A673 (cell line): ENCODE measurements at regions not wholly inside any gene's neighbourhood (a gene's known extent, or its start where the extent isn't known, plus 50 kb on each side); places are given as distances from the start of the nearest gene placed in this dataset.

ENCODE experiments used
- BruUV-seq: library from RNA; stranded (reverse); fragments of 400-500 nt; replicated peaks from 2 replicates; lab custom pipeline; 2021; lab: Mats Ljungman, UMichigan
- CTCF ChIA-PET: fragments of 300-600 bp; sonication (Branson Sonifier 250); formaldehyde crosslinking; loops from one replicate; lab custom pipeline; 2022; ENCODE audit warnings: antibody characterized with exemption; lab: Charles Lee
- POLR2A ChIA-PET: fragments of 300-600 bp; sonication (Branson Sonifier 250); formaldehyde crosslinking; loops from one replicate; lab custom pipeline; 2022; ENCODE audit warnings: antibody characterized with exemption; ENCODE audit not compliant: low non-redundant PET; lab: Charles Lee
- DNase-seq: peaks from one replicate; pipeline ENCODE4 v3.0.0-alpha.2; 2015; ENCODE audit warnings: low spot score
- H3K27ac ChIP-seq: fragments of 200-600 bp; sonication (generic); 2 replicates; pipeline ENCODE4 v1.5.1; 2016; ENCODE audit warnings: mixed run types, low read depth, mild to moderate bottlenecking, mixed read lengths, antibody characterized with exemption, low read length; ENCODE audit not compliant: poor library complexity, severe bottlenecking
- H3K27me3 ChIP-seq: fragments of 200-600 bp; sonication (generic); replicated peaks from 2 replicates; pipeline ENCODE4 v1.6.1; 2017; ENCODE audit warnings: mixed run types, low read depth, mild to moderate bottlenecking, mixed read lengths, antibody characterized with exemption, low read length; ENCODE audit not compliant: insufficient read depth, poor library complexity
- H3K36me3 ChIP-seq: fragments of 200-600 bp; sonication (generic); 2 replicates; pipeline ENCODE4 v1.6.1; 2016; ENCODE audit warnings: mixed run types, mild to moderate bottlenecking, mixed read lengths, antibody characterized with exemption, low read length; ENCODE audit not compliant: insufficient read depth, poor library complexity, severe bottlenecking
- H3K4me1 ChIP-seq: fragments of 200-600 bp; sonication (generic); 2 replicates; pipeline ENCODE4 v1.6.1; 2017; ENCODE audit warnings: mixed run types, mild to moderate bottlenecking, mixed read lengths, antibody characterized with exemption, low read length; ENCODE audit not compliant: insufficient read depth, poor library complexity, severe bottlenecking
- H3K4me3 ChIP-seq: fragments of 200-600 bp; sonication (generic); 2 replicates; pipeline ENCODE4 v1.5.1; 2016; ENCODE audit warnings: low read depth, mixed run types, mild to moderate bottlenecking, mixed read lengths, low read length; ENCODE audit not compliant: poor library complexity, severe bottlenecking
- H3K9me3 ChIP-seq: fragments of 200-600 bp; sonication (generic); 2 replicates; pipeline ENCODE4 v1.6.1; 2016; ENCODE audit warnings: mixed run types, low read depth, mild to moderate bottlenecking, mixed read lengths, antibody characterized with exemption, low read length; ENCODE audit not compliant: poor library complexity, severe bottlenecking
- EZH2 ChIP-seq: fragments of 200-600 bp; sonication (generic); IDR thresholded peaks from 2 replicates; pipeline ENCODE4 v1.6.1; 2017; ENCODE audit warnings: borderline replicate concordance, low read depth, mild to moderate bottlenecking, mixed read lengths, antibody characterized with exemption, low read length; ENCODE audit not compliant: poor library complexity, severe bottlenecking
- intact Hi-C: fragments of 100-400 bp; cut with micrococcal nuclease; formaldehyde crosslinking; loops from one replicate; pipeline ENCODE4 v1.10.0; 2022; ENCODE audit not compliant: unreplicated experiment
- TF ChIP-seq, protein P1 (sequence below): fragments of 300-800, 200-600 bp; sonication (generic); conservative IDR thresholded peaks from 2 replicates; pipeline ENCODE4 v1.5.1; 2017; ENCODE audit warnings: low read depth, mild to moderate bottlenecking, antibody characterized with exemption, low read length, moderate library complexity, mixed read lengths

DNA sequence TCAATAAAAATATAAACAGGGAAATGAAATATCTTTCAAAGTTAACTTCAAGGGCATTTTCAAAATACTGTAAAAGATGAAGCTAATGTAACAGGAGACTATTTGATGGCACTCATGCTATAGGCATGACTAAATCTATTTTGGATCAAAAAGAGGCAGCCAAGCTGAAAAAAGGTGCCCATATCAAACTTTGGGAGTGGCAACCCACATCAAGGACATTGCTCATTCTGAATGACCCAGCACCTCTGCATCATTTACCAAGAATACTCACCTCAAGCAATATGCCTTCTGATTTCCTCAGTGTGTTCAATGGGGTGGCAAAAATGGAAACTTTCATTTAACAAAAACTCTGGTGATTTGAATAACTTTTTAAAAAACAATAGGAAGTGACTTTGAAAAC, 853.3 kb downstream of the TLE1 start:
- Histone ChIP-seq H3K27me3 (peaks cover 30% of the 10 kb centered on the region), H3K36me3 (no peaks in the 10 kb centered on the region), H3K4me3 (no peak overlapping the region), H3K9me3 (no peaks in the 10 kb centered on the region), H3K27ac (no peak overlapping the region), H3K4me1 (no peaks in the 10 kb centered on the region)
- no TSS peak for BruUV-seq
- DNase-seq: no peak
- intact Hi-C loops: no loop called here
- ChIA-PET POLR2A (no interaction called here), CTCF (no interaction called here)
- TF ChIP-seq, protein P1, sequence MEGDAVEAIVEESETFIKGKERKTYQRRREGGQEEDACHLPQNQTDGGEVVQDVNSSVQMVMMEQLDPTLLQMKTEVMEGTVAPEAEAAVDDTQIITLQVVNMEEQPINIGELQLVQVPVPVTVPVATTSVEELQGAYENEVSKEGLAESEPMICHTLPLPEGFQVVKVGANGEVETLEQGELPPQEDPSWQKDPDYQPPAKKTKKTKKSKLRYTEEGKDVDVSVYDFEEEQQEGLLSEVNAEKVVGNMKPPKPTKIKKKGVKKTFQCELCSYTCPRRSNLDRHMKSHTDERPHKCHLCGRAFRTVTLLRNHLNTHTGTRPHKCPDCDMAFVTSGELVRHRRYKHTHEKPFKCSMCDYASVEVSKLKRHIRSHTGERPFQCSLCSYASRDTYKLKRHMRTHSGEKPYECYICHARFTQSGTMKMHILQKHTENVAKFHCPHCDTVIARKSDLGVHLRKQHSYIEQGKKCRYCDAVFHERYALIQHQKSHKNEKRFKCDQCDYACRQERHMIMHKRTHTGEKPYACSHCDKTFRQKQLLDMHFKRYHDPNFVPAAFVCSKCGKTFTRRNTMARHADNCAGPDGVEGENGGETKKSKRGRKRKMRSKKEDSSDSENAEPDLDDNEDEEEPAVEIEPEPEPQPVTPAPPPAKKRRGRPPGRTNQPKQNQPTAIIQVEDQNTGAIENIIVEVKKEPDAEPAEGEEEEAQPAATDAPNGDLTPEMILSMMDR: no peak
- no peak for TF ChIP-seq EZH2

DNA sequence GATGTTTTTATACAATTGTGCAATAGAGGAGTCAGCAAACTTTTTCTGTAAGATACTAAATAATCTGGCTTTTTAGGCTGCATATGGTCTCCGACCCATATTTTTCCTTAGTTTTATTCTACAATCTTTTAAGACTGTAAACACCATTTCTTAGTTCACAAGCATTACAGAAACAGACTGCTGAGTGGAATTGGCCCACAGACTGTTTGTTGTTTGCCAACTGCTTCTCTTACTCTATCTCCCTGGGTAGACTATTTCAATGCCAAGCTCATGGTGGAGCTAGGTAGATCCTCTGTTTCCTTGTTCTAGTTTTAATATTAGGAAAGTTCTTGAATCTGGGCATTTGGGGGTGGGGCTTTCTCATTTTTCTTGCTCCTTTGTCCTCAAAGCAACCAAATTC, 857.6 kb downstream of the TLE1 start:
- no peaks in the 10 kb centered on the region for H3K4me1 ChIP-seq
- no peak overlapping the region for H3K4me3 ChIP-seq
- BruUV-seq: no TSS peak
- intact Hi-C loops: no loop called here
- DNase-seq: no peak
- TF ChIP-seq, protein P1: no peak
- TF ChIP-seq EZH2: no peak
- H3K27me3 ChIP-seq: peaks cover 23% of the 10 kb centered on the region
- H3K27ac ChIP-seq: no peak overlapping the region
- no peaks in the 10 kb centered on the region for H3K9me3 ChIP-seq
- ChIA-PET POLR2A (no interaction called here), CTCF (no interaction called here)
- H3K36me3 ChIP-seq: no peaks in the 10 kb centered on the region

DNA sequence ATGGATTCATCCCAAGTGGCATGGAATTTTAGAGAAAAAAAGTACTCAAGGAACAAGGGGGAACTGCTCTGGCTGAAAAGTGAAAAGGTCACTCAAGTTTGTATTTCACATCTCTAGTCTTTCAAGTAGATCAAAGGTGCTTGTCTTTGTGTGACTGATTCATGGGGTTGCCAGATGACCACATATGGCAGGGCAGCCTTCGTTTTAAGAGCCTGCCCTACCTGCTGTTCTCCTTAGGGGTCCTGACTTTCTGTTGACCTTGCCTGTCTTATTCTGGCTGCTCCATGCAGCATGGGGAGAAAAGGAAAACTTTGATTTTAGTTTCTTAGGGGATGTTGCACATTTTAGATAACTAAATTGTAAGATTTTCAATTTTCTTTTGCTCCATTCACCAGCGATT, 877.7 kb downstream of the TLE1 start:
- no peak overlapping the region for H3K4me3 ChIP-seq
- intact Hi-C loops: no loop called here
- DNase-seq: no peak
- ChIA-PET CTCF (no interaction called here), POLR2A (interaction anchor here (0.5 kb wide), 1 partner anchor 35 kb away, joined by 3 read pairs; no protein-coding TSS in a partner anchor)
- H3K27me3 ChIP-seq: no peaks in the 10 kb centered on the region
- BruUV-seq: no TSS peak
- TF ChIP-seq, protein P1: no peak
- TF ChIP-seq EZH2: no peak
- H3K36me3 ChIP-seq: no peaks in the 10 kb centered on the region
- H3K9me3 ChIP-seq: no peaks in the 10 kb centered on the region
- H3K27ac ChIP-seq: no peak overlapping the region
- no peaks in the 10 kb centered on the region for H3K4me1 ChIP-seq
